H9 (cell line): ENCODE measurements at regions not wholly inside any gene's neighbourhood (a gene's known extent, or its start where the extent isn't known, plus 50 kb on each side); places are given as distances from the start of the nearest gene placed in this dataset.

ENCODE experiments used
- DNase-seq: peaks from one replicate; pipeline ENCODE4 v3.0.0-alpha.2; 2017
- H2AFZ ChIP-seq: one replicate; pipeline ENCODE4 v1.6.1; 2013; ENCODE audit warnings: mild to moderate bottlenecking, low read length, control low read depth, moderate library complexity
- H2AK5ac ChIP-seq: 2 replicates; pipeline ENCODE4 v1.6.1; 2013; ENCODE audit warnings: low read length, control low read depth, mixed read lengths; ENCODE audit not compliant: insufficient read length
- H2BK120ac ChIP-seq: one replicate; pipeline ENCODE4 v1.6.1; 2013; ENCODE audit warnings: low read depth, mild to moderate bottlenecking, low read length, control low read depth, inconsistent platforms; ENCODE audit not compliant: poor library complexity, severe bottlenecking
- H2BK12ac ChIP-seq: 2 replicates; pipeline ENCODE4 v1.6.1; 2013; ENCODE audit warnings: low read length, control low read depth, mixed read lengths, low read depth; ENCODE audit not compliant: insufficient read length
- H2BK15ac ChIP-seq: 2 replicates; pipeline ENCODE4 v1.6.1; 2013; ENCODE audit warnings: low read depth, low read length, control low read depth
- H2BK20ac ChIP-seq: one replicate; pipeline ENCODE4 v1.6.1; 2013; ENCODE audit warnings: low read depth, mild to moderate bottlenecking, low read length, control low read depth, inconsistent platforms; ENCODE audit not compliant: poor library complexity, severe bottlenecking
- H2BK5ac ChIP-seq: 2 replicates; pipeline ENCODE4 v1.6.1; 2013; ENCODE audit warnings: low read length, control low read depth, mixed read lengths; ENCODE audit not compliant: insufficient read length
- H3K14ac ChIP-seq: 2 replicates; pipeline ENCODE4 v1.6.1; 2013; ENCODE audit warnings: low read length, control low read depth; ENCODE audit not compliant: insufficient read depth
- H3K18ac ChIP-seq: 2 replicates; pipeline ENCODE4 v1.6.1; 2013; ENCODE audit warnings: low read depth, mild to moderate bottlenecking, mixed read lengths, low read length, control low read depth; ENCODE audit not compliant: insufficient read length
- H3K23ac ChIP-seq: 2 replicates; pipeline ENCODE4 v1.6.1; 2013; ENCODE audit warnings: low read length, control low read depth, mixed read lengths, low read depth; ENCODE audit not compliant: insufficient read length
- H3K23me2 ChIP-seq: 2 replicates; pipeline ENCODE4 v1.6.1; 2013; ENCODE audit warnings: low read depth, mild to moderate bottlenecking, mixed read lengths, low read length, control low read depth; ENCODE audit not compliant: insufficient read length, poor library complexity, severe bottlenecking
- H3K27ac ChIP-seq: 2 replicates; pipeline ENCODE4 v1.5.1; 2013; ENCODE audit warnings: low read length, control low read depth, mixed read lengths, low read depth; ENCODE audit not compliant: insufficient read length
- H3K27me3 ChIP-seq: 2 replicates; pipeline ENCODE4 v1.6.1; 2013; ENCODE audit warnings: low read length, control low read depth, inconsistent platforms; ENCODE audit not compliant: insufficient read depth
- H3K4ac ChIP-seq: 2 replicates; pipeline ENCODE4 v1.6.1; 2013; ENCODE audit warnings: low read depth, mild to moderate bottlenecking, control low read depth, inconsistent platforms, low read length, moderate library complexity
- H3K4me1 ChIP-seq: 2 replicates; pipeline ENCODE4 v1.6.1; 2013; ENCODE audit warnings: low read length, control low read depth, inconsistent platforms; ENCODE audit not compliant: insufficient read depth
- H3K4me2 ChIP-seq: 2 replicates; pipeline ENCODE4 v1.6.1; 2013; ENCODE audit warnings: low read length, control low read depth, mixed read lengths; ENCODE audit not compliant: insufficient read length, insufficient read depth
- H3K56ac ChIP-seq: 2 replicates; pipeline ENCODE4 v1.6.1; 2013; ENCODE audit warnings: low read depth, mild to moderate bottlenecking, mixed read lengths, low read length, control low read depth; ENCODE audit not compliant: insufficient read length
- H3K79me1 ChIP-seq: 2 replicates; pipeline ENCODE4 v1.6.1; 2013; ENCODE audit warnings: low read depth, mild to moderate bottlenecking, moderate library complexity, low read length, control low read depth, inconsistent platforms; ENCODE audit not compliant: insufficient read depth, poor library complexity, severe bottlenecking
- H3K79me2 ChIP-seq: 2 replicates; pipeline ENCODE4 v1.6.1; 2013; ENCODE audit warnings: low read length, control low read depth, inconsistent platforms; ENCODE audit not compliant: insufficient read depth
- H3K9ac ChIP-seq: 2 replicates; pipeline ENCODE4 v1.6.1; 2013; ENCODE audit warnings: low read length, control low read depth, mixed read lengths; ENCODE audit not compliant: insufficient read length; ENCODE audit errors: extremely low read depth
- H3K9me3 ChIP-seq: one replicate; pipeline ENCODE4 v1.6.1; 2013; ENCODE audit warnings: low read depth, low read length, inconsistent platforms; ENCODE audit not compliant: control insufficient read depth
- H3T11ph ChIP-seq: one replicate; pipeline ENCODE4 v1.6.1; 2013; ENCODE audit warnings: mild to moderate bottlenecking, low read length, control low read depth, inconsistent platforms
- H4K20me1 ChIP-seq: one replicate; pipeline ENCODE4 v1.6.1; 2013; ENCODE audit not compliant: control insufficient read depth, insufficient read length, insufficient read depth
- H4K5ac ChIP-seq: 2 replicates; pipeline ENCODE4 v1.6.1; 2013; ENCODE audit warnings: low read depth, mild to moderate bottlenecking, mixed read lengths, low read length, control low read depth; ENCODE audit not compliant: insufficient read length
- H4K8ac ChIP-seq: replicated peaks from 2 replicates; pipeline ENCODE4 v1.6.1; 2013; ENCODE audit warnings: low read length, control low read depth, mixed read lengths, low read depth; ENCODE audit not compliant: insufficient read length
- H4K91ac ChIP-seq: 2 replicates; pipeline ENCODE4 v1.6.1; 2013; ENCODE audit warnings: low read depth, mild to moderate bottlenecking, moderate library complexity, mixed read lengths, low read length, control low read depth; ENCODE audit not compliant: insufficient read length
- H3K27ac Mint-ChIP-seq, 3 experiments: 2 replicates in 2 of 3; 3 replicates in 1 of 3; pipeline ENCODE4 v1.8.0; 2020 to 2021; ENCODE audit warnings: mixed read lengths in 3 of 3, mild to moderate bottlenecking in 1 of 3, moderate library complexity in 1 of 3
- H3K27me3 Mint-ChIP-seq: 2 replicates; pipeline ENCODE4 v1.8.0; 2021; ENCODE audit warnings: low read depth, mild to moderate bottlenecking, moderate library complexity, mixed read lengths
- H3K36me3 Mint-ChIP-seq, 3 experiments: 2 replicates in 2 of 3; 3 replicates in 1 of 3; pipeline ENCODE4 v1.8.0; 2020 to 2021; ENCODE audit warnings: low read depth in 3 of 3, mixed read lengths in 3 of 3; ENCODE audit not compliant: insufficient read depth in 1 of 3
- H3K4me1 Mint-ChIP-seq, 2 experiments: 2 replicates each; pipeline ENCODE4 v1.8.0; 2020; ENCODE audit warnings: mixed read lengths in 2 of 2
- H3K4me3 Mint-ChIP-seq, 2 experiments: 2 replicates in 1 of 2; 3 replicates in 1 of 2; pipeline ENCODE4 v1.8.0; 2020 to 2021; ENCODE audit warnings: mild to moderate bottlenecking in 2 of 2, mixed read lengths in 2 of 2, moderate library complexity in 1 of 2
- H3K9me3 Mint-ChIP-seq, 2 experiments: 2 replicates in 1 of 2; 3 replicates in 1 of 2; pipeline ENCODE4 v1.8.0; 2020; ENCODE audit warnings: mild to moderate bottlenecking in 2 of 2, mixed read lengths in 2 of 2, moderate library complexity in 1 of 2
- CTCF ChIP-seq: fragments of 200-600 bp; sonication (generic); conservative IDR thresholded peaks from 3 replicates; pipeline ENCODE4 v1.8.0; 2021; ENCODE audit warnings: antibody characterized with exemption, mild to moderate bottlenecking
- WGBS: extraction: QIAGEN DNeasy Blood & Tissue Kit; methylation state at CpG from one replicate; pipeline ENCODE4 v1.1.7; 2013; ENCODE audit warnings: missing lambda C conversion rate, low lambda C conversion rate, mixed read lengths; ENCODE audit not compliant: insufficient read length; ENCODE audit errors: extremely low coverage; 5-methylcytosine and 5-hydroxymethylcytosine counted together

GRCh38 chr5:87034557-87034956 lies 233.1 kb upstream of the RASA1 start:
- H4K8ac ChIP-seq = no peak overlapping the region
- no peak overlapping the region for H3K4me2 ChIP-seq
- Mint-ChIP-seq H3K4me3 (no peak overlapping the region), H3K27ac (no peak overlapping the region), H3K27me3 (no peaks in the 10 kb centered on the region; the same call in 1 of the 2 replicates), H3K4me1 (peaks cover 3 to 7% of the 10 kb centered on the region in 2 experiments), H3K36me3 (peaks cover 1 to 5% (median 2%) of the 10 kb centered on the region in 3 experiments; a peak in 2 of 7 replicates), H3K9me3 (peaks cover 9 to 16% of the 10 kb centered on the region in 2 experiments)
- H2BK12ac ChIP-seq = no peak overlapping the region
- no peak overlapping the region for H2AFZ ChIP-seq
- H3K18ac ChIP-seq = no peak overlapping the region
- H2BK15ac ChIP-seq = no peak overlapping the region
- DNase-seq = no peak
- H2BK120ac ChIP-seq = no peak overlapping the region
- no peak overlapping the region for H3K4ac ChIP-seq
- H3K4me1 ChIP-seq = no peaks in the 10 kb centered on the region
- no peak overlapping the region for H4K5ac ChIP-seq
- H3K23ac ChIP-seq = no peak overlapping the region
- H3K27ac ChIP-seq = no peak overlapping the region
- H3K79me1 ChIP-seq = no peaks in the 10 kb centered on the region
- H4K91ac ChIP-seq = no peak overlapping the region
- H2BK20ac ChIP-seq = no peak overlapping the region
- no peak overlapping the region for H2BK5ac ChIP-seq
- H3K27me3 ChIP-seq = no peaks in the 10 kb centered on the region
- H4K20me1 ChIP-seq = no peaks in the 10 kb centered on the region
- H3K14ac ChIP-seq = no peak overlapping the region
- no peaks in the 10 kb centered on the region for H3K9me3 ChIP-seq
- no peak overlapping the region for H3K56ac ChIP-seq
- TF ChIP-seq CTCF = no peak
- WGBS = no CpG with 5 or more reads among the region's 2 CpGs
- H3K9ac ChIP-seq = no peak overlapping the region
- no peak overlapping the region for H3T11ph ChIP-seq
- no peaks in the 10 kb centered on the region for H3K23me2 ChIP-seq
- H2AK5ac ChIP-seq = no peak overlapping the region
- H3K79me2 ChIP-seq = no peaks in the 10 kb centered on the region
